NCI-H2171 treated with DMSO at 0.1 percent for 48 hours (cell line): ENCODE measurements at regions not wholly inside any gene's neighbourhood (a gene's known extent, or its start where the extent isn't known, plus 50 kb on each side); places are given as distances from the start of the nearest gene placed in this dataset.

Source experiments
- DNase-seq: peaks from one replicate; lab custom pipeline; 2025; lab: John Stamatoyannopoulos, UW

- no peak for DNase-seq
Observed at GRCh38 chr10:4074545-4075407, 289.8 kb upstream of the KLF6 start.

DNA sequence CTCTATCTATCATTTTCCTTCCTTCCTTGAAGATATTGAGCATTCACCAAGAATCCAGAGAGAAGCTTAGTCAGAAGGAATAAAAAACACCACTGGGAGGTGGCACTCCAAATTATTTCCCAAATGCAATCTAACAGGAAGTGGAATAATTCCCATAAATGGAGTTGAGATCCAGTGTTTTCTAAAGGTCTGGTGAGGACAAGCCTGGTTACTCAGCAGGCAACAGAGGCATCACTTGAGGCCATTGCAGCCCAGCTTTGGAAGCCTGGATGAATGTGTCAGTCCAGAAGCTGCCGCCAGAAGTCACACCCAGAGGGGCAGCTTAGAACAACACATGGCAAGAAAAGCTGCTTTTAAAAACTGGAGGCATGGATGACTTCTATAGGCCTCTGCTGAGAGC lies 288.9 kb upstream of the KLF6 start:
- no peak for DNase-seq

- DNase-seq, result no peak
Observed at GRCh38 chr10:4070921-4071660, 286.1 kb upstream of the KLF6 start.

GRCh38 chr10:4070184-4070583 lies 285.2 kb upstream of the KLF6 start:
- no peak for DNase-seq

- no peak for DNase-seq
Observed at GRCh38 chr10:4069491-4069890, 284.5 kb upstream of the KLF6 start.

GRCh38 chr10:4068629-4069028 lies 283.6 kb upstream of the KLF6 start:
- no peak for DNase-seq

DNA sequence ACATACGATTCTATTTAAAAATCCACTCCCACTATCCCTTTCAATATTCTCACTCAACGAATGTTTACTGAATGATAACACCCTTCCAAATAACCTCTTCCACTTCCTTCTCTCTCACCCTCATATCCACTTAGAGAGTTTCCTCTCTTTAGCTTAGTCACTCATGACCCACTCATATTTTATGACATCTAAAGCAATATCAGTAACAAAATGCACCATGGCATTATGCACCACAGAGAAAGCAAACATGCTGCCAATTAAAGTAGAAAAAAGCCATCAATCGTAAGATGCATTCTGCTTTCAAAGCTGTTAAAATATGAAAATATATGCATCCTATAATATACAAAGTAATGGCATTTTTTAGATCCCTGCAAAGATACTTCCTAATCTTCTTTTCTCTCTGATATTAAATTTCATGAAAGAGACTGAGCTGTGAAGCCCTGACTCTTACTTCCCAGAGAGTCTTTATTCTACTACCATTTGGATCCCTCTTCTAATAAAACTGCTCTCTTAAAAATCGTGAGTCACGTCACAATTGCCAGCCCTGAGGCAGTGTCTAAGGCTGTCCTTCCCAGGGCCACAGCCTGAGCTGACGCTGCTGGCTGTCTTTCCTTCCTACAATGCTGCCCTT lies 283.0 kb upstream of the KLF6 start:
- DNase-seq, result no peak

GRCh38 chr10:4067531-4067930 lies 282.5 kb upstream of the KLF6 start:
- DNase-seq, result no peak

DNA sequence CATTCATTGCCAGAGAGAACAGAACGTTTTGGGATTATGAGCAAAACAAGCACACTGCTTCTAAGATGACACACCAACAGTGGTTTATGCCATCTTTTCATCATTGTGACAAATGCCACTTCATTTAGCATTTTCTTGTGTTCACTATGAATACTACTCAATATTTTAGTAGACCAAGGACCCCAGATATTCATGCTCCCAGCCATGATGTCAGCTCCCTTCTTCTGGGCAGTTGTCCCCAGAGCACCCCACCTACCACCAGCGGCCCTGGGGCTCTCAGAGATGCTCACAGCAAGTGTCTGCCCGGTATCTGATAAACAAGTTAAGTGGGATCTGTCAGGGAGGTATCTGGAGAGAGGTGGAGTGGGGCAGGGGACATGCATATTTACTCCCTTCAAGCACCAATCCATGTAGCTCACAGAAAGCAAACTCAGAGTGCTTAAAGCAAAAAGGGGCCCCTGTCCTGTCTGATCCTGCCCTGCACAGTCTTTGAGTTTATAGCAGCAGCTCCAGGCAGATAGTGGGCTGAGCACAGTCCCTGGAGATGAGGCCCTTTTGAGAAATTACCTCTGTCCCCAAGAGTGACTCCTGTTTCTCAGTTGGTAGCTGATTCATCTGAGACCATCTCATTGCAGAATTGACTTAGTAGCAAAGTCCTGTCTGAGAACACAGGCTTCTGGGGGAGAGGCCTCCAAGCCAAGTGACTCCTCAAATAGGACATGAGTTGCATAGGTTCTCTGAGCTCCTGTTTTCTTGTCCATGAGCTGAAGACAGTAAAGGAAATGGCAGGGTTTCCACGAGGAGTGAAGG lies 281.8 kb upstream of the KLF6 start:
- no peak for DNase-seq

GRCh38 chr10:4064489-4064888 lies 279.5 kb upstream of the KLF6 start:
- DNase-seq, result no peak

DNA sequence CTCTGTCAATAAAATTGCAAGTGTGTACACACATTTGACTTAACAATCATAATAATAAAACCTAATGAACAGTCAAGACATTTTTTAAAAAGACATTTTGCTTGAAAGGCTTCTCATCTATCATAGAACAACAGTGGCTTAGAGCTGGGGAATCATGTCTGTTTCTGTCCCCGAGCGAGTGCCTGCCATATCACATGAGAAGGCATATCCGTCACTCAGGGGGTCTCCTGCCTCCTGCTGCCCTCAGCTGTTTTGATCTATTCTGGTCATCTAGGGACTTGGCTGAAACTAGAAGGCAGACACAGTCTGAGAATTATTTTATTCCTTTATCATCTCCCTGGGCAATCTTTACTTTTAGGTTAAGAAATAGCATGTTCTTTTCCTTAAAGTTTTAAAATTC lies 278.7 kb upstream of the KLF6 start:
- no peak for DNase-seq

- no peak for DNase-seq
Observed at GRCh38 chr10:4062751-4063150, 277.7 kb upstream of the KLF6 start.

- no peak for DNase-seq
Observed at GRCh38 chr10:4062072-4062471, 277.1 kb upstream of the KLF6 start.

- no peak for DNase-seq
Observed at GRCh38 chr10:4061441-4061951, 276.5 kb upstream of the KLF6 start.

DNA sequence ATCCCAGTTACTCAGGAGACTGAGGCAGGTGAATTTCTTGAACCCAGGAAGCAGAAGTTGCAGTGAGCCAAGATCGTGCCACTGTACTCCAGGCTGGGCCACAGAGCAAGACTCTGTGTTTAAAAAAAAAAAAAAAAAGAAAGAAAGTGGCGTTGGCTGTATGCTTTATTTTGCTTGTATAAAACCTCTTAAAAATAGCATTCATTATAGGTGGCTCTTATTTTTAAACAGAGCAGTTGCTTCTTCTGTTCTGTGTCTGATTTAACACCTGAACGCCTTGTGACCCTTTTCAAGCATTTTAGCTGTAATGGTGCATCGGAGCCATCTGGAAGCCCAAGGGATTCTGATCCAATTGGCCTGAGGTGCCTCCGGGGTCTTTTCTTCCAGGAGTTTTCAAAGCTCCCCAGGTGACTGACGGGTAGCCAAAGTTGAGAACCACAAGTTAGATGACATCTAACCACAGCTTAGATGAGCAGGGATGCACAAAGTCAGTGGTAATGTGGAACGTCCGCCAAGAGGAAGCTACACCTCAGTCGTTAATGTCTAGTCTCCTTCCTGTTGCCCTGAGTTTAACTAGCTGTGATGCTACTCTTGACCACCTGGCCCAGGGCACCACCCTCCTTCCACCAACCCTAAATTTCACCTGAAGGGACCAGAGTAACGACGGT lies 274.6 kb upstream of the KLF6 start:
- no peak for DNase-seq

- no peak for DNase-seq
Observed at GRCh38 chr10:4058514-4059029, 273.6 kb upstream of the KLF6 start.

DNA sequence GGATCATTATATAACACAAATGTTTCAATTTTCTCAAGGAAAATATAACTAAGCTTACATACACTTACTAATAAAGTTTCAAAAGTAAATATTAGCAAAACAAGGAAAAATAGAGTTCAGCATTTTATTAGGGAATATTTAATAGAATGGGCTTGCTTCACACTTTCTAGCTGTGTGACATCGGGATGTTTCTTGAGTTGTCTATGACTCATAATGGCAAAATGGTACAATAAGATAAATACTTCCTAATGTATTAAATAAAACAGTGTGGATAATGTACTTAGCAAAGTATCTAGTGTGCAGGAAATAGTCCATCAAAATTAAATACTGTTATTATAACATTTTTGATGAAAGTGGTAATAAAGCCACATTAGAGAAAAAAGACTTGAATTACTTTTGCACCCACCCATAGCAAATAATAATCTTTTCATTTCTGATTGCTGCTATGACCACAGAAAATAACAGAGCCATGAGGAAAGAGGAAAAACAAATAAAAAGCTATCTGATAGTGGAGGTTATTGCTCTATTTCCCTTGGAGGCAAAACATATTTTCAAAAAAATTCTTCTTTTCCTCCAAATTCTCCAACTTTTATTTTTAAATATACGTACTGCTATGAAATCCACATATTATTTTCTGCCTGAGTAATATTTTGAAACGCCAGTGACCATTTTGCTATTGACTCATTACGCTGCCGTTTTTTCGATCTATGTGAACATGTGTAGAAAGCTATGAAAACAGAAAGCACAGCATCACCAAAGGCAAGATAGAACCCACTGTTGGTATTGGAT lies 272.9 kb upstream of the KLF6 start:
- no peak for DNase-seq

GRCh38 chr10:4057021-4057420 lies 272.0 kb upstream of the KLF6 start:
- DNase-seq, result no peak

- DNase-seq, result no peak
Observed at GRCh38 chr10:4054656-4055435, 269.8 kb upstream of the KLF6 start.
